Right cardiac atrium (tissue), 5 donors: ENCODE measurements at regions not wholly inside any gene's neighbourhood (a gene's known extent, or its start where the extent isn't known, plus 50 kb on each side); places are given as distances from the start of the nearest gene placed in this dataset.
"Not testable (repeated sequence)": the region's sequence is repeated elsewhere in the genome, so short reads cannot be mapped to it uniquely, and the experiment has no call there.

ENCODE experiments used
- ATAC-seq, 2 donors: fragments of 200-7000 bp; cut with Tn5 transposase; one replicate each; pipeline versions ENCODE4 v1.8.0 to v1.9.1; 2020; ENCODE audit warnings: moderate library complexity in 2 of 2, mild to moderate bottlenecking in 1 of 2
- DNase-seq, 3 donors: peaks; one replicate each; pipeline ENCODE4 v3.0.0-alpha.2; 2020
- H3K27ac ChIP-seq: one replicate; pipeline ENCODE4 v1.5.1; 2013; ENCODE audit warnings: mild to moderate bottlenecking, low read length, control low read depth, moderate library complexity
- H3K27me3 ChIP-seq: one replicate; pipeline ENCODE4 v1.6.1; 2013; ENCODE audit not compliant: control insufficient read depth, insufficient read depth
- H3K4me1 ChIP-seq: one replicate; pipeline ENCODE4 v1.6.1; 2013; ENCODE audit warnings: low read length; ENCODE audit not compliant: control insufficient read depth, insufficient read depth
- H3K4me3 ChIP-seq: one replicate; pipeline ENCODE4 v1.5.1; 2013; ENCODE audit warnings: low read length, control low read depth
- H3K9me3 ChIP-seq: one replicate; pipeline ENCODE4 v1.6.1; 2013; ENCODE audit warnings: low read length; ENCODE audit not compliant: control insufficient read depth
- WGBS: extraction: QIAGEN DNeasy Blood & Tissue Kit; methylation state at CpG from one replicate; pipeline ENCODE4 v1.1.7; 2013; 5-methylcytosine and 5-hydroxymethylcytosine counted together
- intact Hi-C, 4 donors: fragments of 100-400 bp; cut with DNase I; formaldehyde crosslinking; loops; one replicate each; pipeline versions ENCODE4 v1.11.0 to v1.14.0; 2022 to 2023
- donor health status: healthy with polysubstance abuse.
- donor health status: DM: no; HTN: yes; CAD: no.
- donor health status: DM: no; HTN: no; CAD: no.
- donor health status: DM: no; HTN: yes; CAD: no; lungs with severe emphysema.
- donor health status: DM: yes; HTN: yes; CAD: no.

- 98% methylated on average over 17 of the region's 17 CpGs for WGBS
- H3K9me3 ChIP-seq = not testable (repeated sequence)
Observed at GRCh38 chr6:16039892-16040627, 88.8 kb upstream of the MYLIP start.

DNA sequence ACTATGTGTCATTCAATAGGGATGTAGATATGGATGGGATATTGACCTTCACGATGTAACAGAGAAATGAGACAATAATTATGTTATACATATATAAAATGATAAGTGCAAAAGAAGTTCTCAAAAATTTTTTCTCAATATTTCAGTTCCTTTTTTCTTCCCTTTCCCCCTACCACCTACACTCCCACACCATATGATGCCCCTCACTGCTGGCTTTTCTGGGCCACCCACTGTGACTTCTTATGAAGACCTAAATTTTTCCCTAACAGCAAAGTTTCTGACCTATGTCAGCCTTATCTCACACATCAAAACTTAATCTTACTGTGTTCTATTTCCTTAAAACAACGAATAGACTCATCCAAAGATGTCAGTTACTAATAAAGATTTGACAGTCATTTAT, 89.9 kb upstream of the MYLIP start:
- intact Hi-C loops = no loop called here
- Histone ChIP-seq H3K4me3 (no peak overlapping the region), H3K4me1 (no peaks in the 10 kb centered on the region), H3K9me3 (no peaks in the 10 kb centered on the region), H3K27me3 (no peaks in the 10 kb centered on the region), H3K27ac (no peak overlapping the region)
- DNase-seq (no peak), ATAC-seq (no peak)
- 71% methylated on average over 2 of the region's 2 CpGs for WGBS

More at GRCh38 chr6:16039892-16040627, 88.8 kb upstream of the MYLIP start:
- ATAC-seq, H3K4me1 ChIP-seq, H3K27ac ChIP-seq, H3K27me3 ChIP-seq, intact Hi-C loops, H3K4me3 ChIP-seq: not testable (repeated sequence)
- peak in 1 of 3 donors; percentile 47 for DNase-seq

- Histone ChIP-seq H3K27me3 (no peaks in the 10 kb centered on the region), H3K4me3 (no peak overlapping the region), H3K4me1 (no peaks in the 10 kb centered on the region), H3K27ac (no peak overlapping the region), H3K9me3 (peaks cover 2% of the 10 kb centered on the region)
- intact Hi-C loops = no loop called here
- ATAC-seq (no peak), DNase-seq (no peak)
- WGBS = 79% methylated on average over 4 of the region's 4 CpGs
Observed at GRCh38 chr6:16035488-16036080, 93.3 kb upstream of the MYLIP start.

GRCh38 chr6:16033214-16033613, 95.7 kb upstream of the MYLIP start:
- 62% methylated on average over 3 of the region's 3 CpGs for WGBS
- no peak overlapping the region for H3K27ac ChIP-seq
- no peaks in the 10 kb centered on the region for H3K27me3 ChIP-seq
- DNase-seq (no peak), ATAC-seq (no peak)
- intact Hi-C loops = no loop called here
- no peaks in the 10 kb centered on the region for H3K4me1 ChIP-seq
- no peak overlapping the region for H3K4me3 ChIP-seq
- H3K9me3 ChIP-seq = peaks cover 2% of the 10 kb centered on the region

DNA sequence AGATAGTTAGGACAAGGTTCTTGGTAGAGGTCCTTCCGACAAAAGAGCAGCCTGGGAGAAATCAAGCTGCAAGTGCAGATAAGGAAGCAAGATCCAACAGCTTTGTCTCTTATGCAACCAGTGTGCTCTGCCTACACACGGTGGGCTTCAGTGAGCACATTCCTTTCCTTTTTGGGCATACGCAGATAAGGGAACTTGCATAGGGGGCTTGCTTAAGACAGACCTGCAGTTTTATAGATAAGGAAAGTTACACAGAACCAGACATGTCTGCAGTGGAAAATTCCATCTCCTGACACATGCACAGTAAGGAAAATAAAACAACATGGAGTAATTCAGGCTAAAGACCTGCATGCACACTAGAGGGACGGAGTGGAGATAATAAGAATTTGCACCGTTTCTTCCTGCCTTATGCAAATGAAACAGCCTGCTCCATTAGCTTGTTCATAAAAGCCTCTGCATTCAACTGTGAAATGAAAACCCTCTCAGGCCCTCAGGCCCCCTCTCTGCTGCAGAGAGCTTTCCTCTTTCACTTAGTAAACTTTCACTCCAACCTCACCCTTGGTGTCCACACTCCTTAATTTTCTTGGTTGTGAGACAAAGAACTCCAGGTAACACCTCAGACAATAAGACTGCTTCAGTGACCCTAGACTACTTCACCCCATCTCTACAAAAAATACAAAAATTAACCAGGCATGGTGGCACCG, 97.5 kb upstream of the MYLIP start:
- Histone ChIP-seq H3K4me3 (no peak overlapping the region), H3K9me3 (peaks cover 2% of the 10 kb centered on the region), H3K27me3 (no peaks in the 10 kb centered on the region), H3K27ac (no peak overlapping the region), H3K4me1 (no peaks in the 10 kb centered on the region)
- 51% methylated on average over 6 of the region's 6 CpGs for WGBS
- ATAC-seq (no peak), DNase-seq (no peak)
- intact Hi-C loops = no loop called here

DNA sequence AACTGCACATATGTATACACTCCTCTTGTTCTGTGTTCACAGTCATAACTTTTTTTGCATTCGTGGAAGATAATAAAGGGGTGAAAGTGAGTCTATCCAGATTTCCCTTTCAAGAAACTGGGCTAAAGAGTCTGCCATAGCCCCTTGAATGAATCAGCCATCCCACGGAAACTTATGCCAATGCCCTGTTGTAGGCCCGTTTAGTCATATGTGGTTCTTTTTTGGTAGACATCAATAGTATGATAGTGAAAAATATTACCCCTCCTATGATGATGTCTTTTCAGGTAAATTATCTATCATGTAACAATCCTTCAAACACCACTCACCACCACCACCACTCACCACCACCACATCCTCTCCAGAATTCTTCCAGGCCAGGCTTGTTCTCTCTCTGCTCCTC, 99.9 kb upstream of the MYLIP start:
- Histone ChIP-seq H3K9me3 (peaks cover 2% of the 10 kb centered on the region), H3K4me1 (no peaks in the 10 kb centered on the region), H3K27me3 (no peaks in the 10 kb centered on the region), H3K27ac (no peak overlapping the region), H3K4me3 (no peak overlapping the region)
- intact Hi-C loops = no loop called here
- 85% methylated on average over 3 of the region's 3 CpGs for WGBS
- ATAC-seq = no peak
- DNase-seq = no peak

GRCh38 chr6:16020259-16020658, 108.6 kb upstream of the MYLIP start:
- 84% methylated on average over 3 of the region's 3 CpGs for WGBS

GRCh38 chr6:16019462-16019861, 109.4 kb upstream of the MYLIP start:
- Histone ChIP-seq H3K27ac (no peak overlapping the region), H3K4me3 (no peak overlapping the region), H3K9me3 (no peaks in the 10 kb centered on the region), H3K4me1 (no peaks in the 10 kb centered on the region), H3K27me3 (no peaks in the 10 kb centered on the region)
- intact Hi-C loops = no loop called here
- no peak for DNase-seq
- no peak for ATAC-seq
- WGBS = 85% methylated on average over 3 of the region's 3 CpGs

More at GRCh38 chr6:16020259-16020658, 108.6 kb upstream of the MYLIP start:
- ATAC-seq (no peak), DNase-seq (no peak)
- Histone ChIP-seq H3K9me3 (no peaks in the 10 kb centered on the region), H3K27me3 (no peaks in the 10 kb centered on the region), H3K4me1 (no peaks in the 10 kb centered on the region), H3K4me3 (no peak overlapping the region), H3K27ac (no peak overlapping the region)
- intact Hi-C loops = no loop called here

- H3K4me1 ChIP-seq = no peaks in the 10 kb centered on the region
- no peaks in the 10 kb centered on the region for H3K27me3 ChIP-seq
- no peak for DNase-seq
- no peak overlapping the region for H3K27ac ChIP-seq
- intact Hi-C loops = no loop called here
- WGBS = 95% methylated on average over 4 of the region's 4 CpGs
- H3K9me3 ChIP-seq = no peaks in the 10 kb centered on the region
- H3K4me3 ChIP-seq = no peak overlapping the region
- no peak for ATAC-seq
Observed at GRCh38 chr6:16018626-16019025, 110.3 kb upstream of the MYLIP start.

- intact Hi-C loops, H3K9me3 ChIP-seq, H3K27ac ChIP-seq, ATAC-seq, DNase-seq, H3K4me1 ChIP-seq, H3K4me3 ChIP-seq, H3K27me3 ChIP-seq: not testable (repeated sequence)
- 79% methylated on average over 2 of the region's 3 CpGs for WGBS
Observed at GRCh38 chr6:16014325-16014724, 114.6 kb upstream of the MYLIP start.

DNA sequence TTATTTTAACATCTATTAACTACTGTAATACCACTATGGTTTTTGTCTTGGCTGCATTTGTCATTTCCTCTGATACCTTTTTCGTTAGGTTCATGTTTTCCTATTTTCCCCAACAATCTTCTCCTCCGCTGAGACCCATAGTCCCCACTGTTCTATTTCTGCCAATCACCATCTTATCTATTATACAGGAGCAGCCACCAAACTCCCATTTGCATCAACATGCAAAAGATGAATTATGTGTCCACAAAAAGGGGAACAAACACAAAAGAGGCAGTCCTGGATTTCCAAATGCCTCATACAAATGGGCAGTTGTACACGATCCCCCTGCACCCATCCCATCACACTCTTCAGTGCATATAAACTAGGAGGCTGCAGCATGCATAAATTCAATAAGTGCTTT, 121.7 kb upstream of the MYLIP start:
- Histone ChIP-seq H3K9me3 (no peaks in the 10 kb centered on the region), H3K4me3 (no peak overlapping the region), H3K4me1 (peaks cover 4% of the 10 kb centered on the region), H3K27ac (no peak overlapping the region), H3K27me3 (no peaks in the 10 kb centered on the region)
- no peak for DNase-seq
- no peak for ATAC-seq
- intact Hi-C loops = no loop called here
- 68% methylated on average over 3 of the region's 3 CpGs for WGBS
